ENCODE measurements at regions not wholly inside any gene's neighbourhood (a gene's known extent, or its start where the extent isn't known, plus 50 kb on each side); places are given as distances from the start of the nearest gene placed in this dataset.
A peak's percentile ranks its signal among the peaks of the same experiment; 100 is the strongest.

- H3K4me1 ChIP-seq (ENCODE audit: control insufficient read depth, low read length), result peaks cover 43% of the 10 kb centered on the region
- peaks cover 14% of the 10 kb centered on the region for H3F3A ChIP-seq (ENCODE audit: control insufficient read depth, insufficient read depth)
- no peak overlapping the region for H3K4me2 ChIP-seq (ENCODE audit: low read length)
- H3K27me3 ChIP-seq (ENCODE audit: control insufficient read depth, low read length), result peaks cover 17% of the 10 kb centered on the region
- TF ChIP-seq CTCF (IDR thresholded peaks at IDR 0.05; ENCODE audit: low read depth, low read length, poor library complexity, severe bottlenecking) (peak; percentile 86), EZH2phosphoT487 (IDR thresholded peaks at IDR 0.05; ENCODE audit: borderline replicate concordance, low read length) (no peak)
- no peaks in the 10 kb centered on the region for H4K20me1 ChIP-seq (ENCODE audit: control insufficient read depth, insufficient read depth, low read depth, low read length)
- H3K79me2 ChIP-seq (ENCODE audit: control insufficient read depth, low read length), result no peaks in the 10 kb centered on the region
- H3K4me3 ChIP-seq (ENCODE audit: low read length), result no peak overlapping the region
- H3K9me3 ChIP-seq (ENCODE audit: control insufficient read depth, insufficient read depth, low read length), result no peaks in the 10 kb centered on the region; the same call in 1 of the 2 replicates
- no peak overlapping the region for H3K27ac ChIP-seq (ENCODE audit: low read depth, low read length)
- 0 out of 2 replicates have a peak, but pooled peaks cover 2% of the 10 kb centered on the region for H3K9me2 ChIP-seq (replicated peaks; ENCODE audit: control insufficient read depth, low read length)
- no peaks in the 10 kb centered on the region for H3K36me3 ChIP-seq (ENCODE audit: control insufficient read depth, low read length)
Measured at GRCh38 chr1:25037174-25038074, 107.3 kb upstream of the RUNX3 start.

- Histone ChIP-seq H3K79me2 (ENCODE audit: control insufficient read depth, low read length) (no peaks in the 10 kb centered on the region), H3K27me3 (ENCODE audit: control insufficient read depth, low read length) (peaks cover 16% of the 10 kb centered on the region), H3F3A (ENCODE audit: control insufficient read depth, insufficient read depth) (peaks cover 22% of the 10 kb centered on the region), H3K9me2 (replicated peaks; ENCODE audit: control insufficient read depth, low read length) (0 out of 2 replicates have a peak, but pooled peaks cover 2% of the 10 kb centered on the region), H3K4me2 (ENCODE audit: low read length) (no peak overlapping the region), H3K36me3 (ENCODE audit: control insufficient read depth, low read length) (no peaks in the 10 kb centered on the region), H3K4me1 (ENCODE audit: control insufficient read depth, low read length) (peaks cover 56% of the 10 kb centered on the region), H4K20me1 (ENCODE audit: control insufficient read depth, insufficient read depth, low read depth, low read length) (no peaks in the 10 kb centered on the region), H3K27ac (ENCODE audit: low read depth, low read length) (no peak overlapping the region), H3K9me3 (ENCODE audit: control insufficient read depth, insufficient read depth, low read length) (no peaks in the 10 kb centered on the region; the same call in 1 of the 2 replicates), H3K4me3 (ENCODE audit: low read length) (no peak overlapping the region)
- TF ChIP-seq EZH2phosphoT487 (IDR thresholded peaks at IDR 0.05; ENCODE audit: borderline replicate concordance, low read length) (no peak), CTCF (IDR thresholded peaks at IDR 0.05; ENCODE audit: low read depth, low read length, poor library complexity, severe bottlenecking) (no peak)
Measured at GRCh38 chr1:25036117-25036546, 106.1 kb upstream of the RUNX3 start.

GRCh38 chr1:25035523-25036116 is 105.5 kb upstream of the RUNX3 start:
- Histone ChIP-seq H3K9me2 (replicated peaks; ENCODE audit: control insufficient read depth, low read length) (0 out of 2 replicates have a peak, but pooled peaks cover 2% of the 10 kb centered on the region), H3K79me2 (ENCODE audit: control insufficient read depth, low read length) (no peaks in the 10 kb centered on the region), H3K4me2 (ENCODE audit: low read length) (no peak overlapping the region), H4K20me1 (ENCODE audit: control insufficient read depth, insufficient read depth, low read depth, low read length) (no peaks in the 10 kb centered on the region), H3K27me3 (ENCODE audit: control insufficient read depth, low read length) (peaks cover 10% of the 10 kb centered on the region; the same call in 1 of the 2 replicates), H3K4me1 (ENCODE audit: control insufficient read depth, low read length) (peaks cover 61% of the 10 kb centered on the region), H3K9me3 (ENCODE audit: control insufficient read depth, insufficient read depth, low read length) (no peaks in the 10 kb centered on the region; the same call in 1 of the 2 replicates), H3K4me3 (ENCODE audit: low read length) (no peak overlapping the region), H3K27ac (ENCODE audit: low read depth, low read length) (no peak overlapping the region), H3K36me3 (ENCODE audit: control insufficient read depth, low read length) (no peaks in the 10 kb centered on the region), H3F3A (ENCODE audit: control insufficient read depth, insufficient read depth) (peaks cover 22% of the 10 kb centered on the region)
- TF ChIP-seq EZH2phosphoT487 (IDR thresholded peaks at IDR 0.05; ENCODE audit: borderline replicate concordance, low read length) (no peak), CTCF (IDR thresholded peaks at IDR 0.05; ENCODE audit: low read depth, low read length, poor library complexity, severe bottlenecking) (no peak)

Data from DOHH2 (cell line).